Naive thymus-derived CD4-positive, alpha-beta T cell (primary cell): ENCODE measurements at regions not wholly inside any gene's neighbourhood (a gene's known extent, or its start where the extent isn't known, plus 50 kb on each side); places are given as distances from the start of the nearest gene placed in this dataset.
"Not testable (repeated sequence)": the region's sequence is repeated elsewhere in the genome, so short reads cannot be mapped to it uniquely, and the experiment has no call there.

Source experiments
- ATAC-seq: fragments of 150-1000 bp; cut with Tn5 transposase; 2 replicates; pipeline ENCODE4 v1.10.0; 2021; ENCODE audit warnings: mild to moderate bottlenecking, moderate library complexity
- CTCF ChIA-PET: fragments of 350-600 bp; sonication (Branson Sonifier 250); formaldehyde crosslinking; loops from one replicate; lab custom pipeline; 2021; ENCODE audit warnings: antibody characterized with exemption; lab: Charles Lee
- POLR2A ChIA-PET: fragments of 350-600 bp; sonication (Branson Sonifier 250); formaldehyde crosslinking; loops from one replicate; lab custom pipeline; 2021; ENCODE audit warnings: antibody characterized with exemption, inconsistent platforms; lab: Charles Lee
- DNase-seq, 9 donors: peaks; one replicate each; pipeline versions ENCODE4 v3.0.0 to v3.0.0-alpha.2; 2020 to 2022; ENCODE audit warnings: mixed read lengths in 1 of 9
- H3K27ac ChIP-seq: one replicate; pipeline ENCODE4 v1.7.0; 2013; ENCODE audit warnings: mild to moderate bottlenecking, low read depth, low read length, moderate library complexity
- H3K27me3 ChIP-seq, 2 donors: one replicate each; pipeline ENCODE4 v1.7.0; 2013; ENCODE audit warnings: low read length in 2 of 2, mild to moderate bottlenecking in 2 of 2, moderate library complexity in 2 of 2; ENCODE audit not compliant: control insufficient read depth in 2 of 2, insufficient read depth in 2 of 2
- H3K36me3 ChIP-seq, 3 experiments: 1 replicate in 2 of 3; 2 replicates in 1 of 3; pipeline ENCODE4 v1.7.0; 2013; ENCODE audit warnings: low read length in 3 of 3, mild to moderate bottlenecking in 3 of 3, moderate library complexity in 1 of 3; ENCODE audit not compliant: insufficient read depth in 3 of 3, control insufficient read depth in 2 of 3
- H3K4me1 ChIP-seq, 2 donors: one replicate each; pipeline ENCODE4 v1.7.0; 2013; ENCODE audit warnings: low read length in 2 of 2, mild to moderate bottlenecking in 2 of 2, moderate library complexity in 1 of 2; ENCODE audit not compliant: control insufficient read depth in 2 of 2, insufficient read depth in 2 of 2
- H3K4me3 ChIP-seq: 2 replicates; pipeline ENCODE4 v1.7.0; 2013; ENCODE audit warnings: mild to moderate bottlenecking, low read length
- H3K9me3 ChIP-seq, 3 experiments: 1 replicate in 2 of 3; 2 replicates in 1 of 3; pipeline ENCODE4 v1.7.0; 2013; ENCODE audit warnings: low read length in 3 of 3; ENCODE audit not compliant: control insufficient read depth in 2 of 3
- H3K27ac Mint-ChIP-seq, 9 donors: one replicate each; pipeline ENCODE4 v1.8.0; 2020 to 2022; ENCODE audit warnings: mixed read lengths in 9 of 9, mild to moderate bottlenecking in 8 of 9, moderate library complexity in 5 of 9, inconsistent platforms in 2 of 9
- H3K27me3 Mint-ChIP-seq, 5 donors: one replicate each; pipeline ENCODE4 v1.8.0; 2021 to 2022; ENCODE audit warnings: mixed read lengths in 5 of 5, mild to moderate bottlenecking in 1 of 5
- H3K36me3 Mint-ChIP-seq, 5 donors: one replicate each; pipeline ENCODE4 v1.8.0; 2020 to 2022; ENCODE audit warnings: mixed read lengths in 5 of 5, mild to moderate bottlenecking in 3 of 5, inconsistent platforms in 1 of 5
- H3K4me1 Mint-ChIP-seq, 7 donors: one replicate each; pipeline ENCODE4 v1.8.0; 2020 to 2022; ENCODE audit warnings: mixed read lengths in 7 of 7, mild to moderate bottlenecking in 3 of 7, inconsistent platforms in 1 of 7
- H3K4me3 Mint-ChIP-seq, 10 donors: one replicate each; pipeline ENCODE4 v1.8.0; 2020 to 2022; ENCODE audit warnings: mild to moderate bottlenecking in 10 of 10, mixed read lengths in 10 of 10, moderate library complexity in 6 of 10, inconsistent platforms in 2 of 10
- H3K9me3 Mint-ChIP-seq, 11 donors: one replicate each; pipeline ENCODE4 v1.8.0; 2020 to 2022; ENCODE audit warnings: mixed read lengths in 11 of 11, mild to moderate bottlenecking in 4 of 11, inconsistent platforms in 1 of 11, moderate library complexity in 1 of 11
- intact Hi-C, 2 donors: fragments of 100-400 bp; cut with micrococcal nuclease; formaldehyde crosslinking; loops; one replicate each; pipeline ENCODE4 v1.15.1; 2023

DNA sequence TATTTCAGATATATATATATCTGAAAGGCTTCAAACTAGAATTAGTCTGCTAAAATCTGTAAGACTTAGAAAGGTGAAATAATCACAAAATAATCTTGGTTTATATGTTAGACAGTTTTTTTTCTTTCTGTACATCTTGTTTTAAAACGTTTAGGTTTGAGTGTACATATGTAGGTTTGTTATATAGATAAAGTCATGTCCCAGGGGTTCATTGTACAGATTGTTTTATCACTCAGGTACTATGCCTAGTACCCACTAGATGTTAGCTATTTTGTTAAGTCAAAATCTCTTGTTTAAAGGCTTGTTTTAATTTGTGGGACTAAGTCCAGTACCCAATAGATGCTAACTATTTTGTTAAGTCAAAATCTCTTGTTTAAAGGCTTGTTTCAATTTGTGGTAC is 1339.0 kb upstream of the CITED2 start:
- H3K27ac Mint-ChIP-seq, result no peak overlapping the region
- Histone ChIP-seq H3K9me3 (no peaks in the 10 kb centered on the region), H3K4me1 (no peaks in the 10 kb centered on the region), H3K27ac (no peak overlapping the region), H3K27me3 (no peaks in the 10 kb centered on the region), H3K4me3 (no peak overlapping the region), H3K36me3 (no peaks in the 10 kb centered on the region)
- H3K4me1 Mint-ChIP-seq, result peaks cover 0 to 2% (median 0%) of the 10 kb centered on the region in 7 donors
- ChIA-PET CTCF (no interaction called here), POLR2A (no interaction called here)
- ATAC-seq (no peak), DNase-seq (no peak)
- H3K27me3 Mint-ChIP-seq, result peaks cover 0 to 5% (median 0%) of the 10 kb centered on the region in 5 donors
- H3K9me3 Mint-ChIP-seq, result peaks cover 0 to 21% (median 6%) of the 10 kb centered on the region in 11 donors
- no peak overlapping the region for H3K4me3 Mint-ChIP-seq
- H3K36me3 Mint-ChIP-seq, result peaks cover 0 to 5% (median 0%) of the 10 kb centered on the region in 5 donors
- intact Hi-C loops, result no loop called here

DNA sequence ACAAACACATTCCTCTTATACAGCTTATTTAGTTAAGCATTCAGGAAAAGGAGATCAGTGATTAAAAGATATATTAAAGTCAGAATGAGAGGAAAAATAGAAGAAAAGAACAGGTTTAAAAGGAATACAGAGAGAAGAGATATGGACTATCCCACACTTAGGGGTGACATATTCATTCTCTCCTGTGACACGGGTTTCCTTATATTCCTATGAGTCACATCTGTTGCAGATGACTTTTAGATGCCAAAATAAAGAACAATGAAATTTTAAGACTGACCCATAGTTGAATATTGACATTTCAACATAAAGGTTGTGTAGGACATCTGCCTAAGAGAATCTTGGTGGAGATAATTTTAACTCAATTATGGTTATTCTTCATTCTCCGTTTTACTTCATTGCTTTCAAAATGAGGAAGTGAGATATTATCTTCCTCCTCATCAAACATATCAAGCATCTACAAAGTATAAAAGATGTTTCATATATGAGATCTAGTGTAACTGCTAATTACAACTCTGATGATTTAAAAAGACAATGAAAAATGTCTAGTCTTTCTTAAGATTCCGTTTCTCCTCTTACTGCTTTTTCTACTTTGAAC is 1336.7 kb upstream of the CITED2 start:
- Histone ChIP-seq H3K4me3 (no peak overlapping the region), H3K27me3 (no peaks in the 10 kb centered on the region), H3K27ac (no peak overlapping the region), H3K36me3 (no peaks in the 10 kb centered on the region), H3K4me1 (no peaks in the 10 kb centered on the region), H3K9me3 (no peaks in the 10 kb centered on the region)
- Mint-ChIP-seq H3K4me3 (no peak overlapping the region), H3K9me3 (peaks cover 0 to 7% (median 0%) of the 10 kb centered on the region in 11 donors), H3K36me3 (no peaks in the 10 kb centered on the region), H3K27me3 (peaks cover 0 to 5% (median 0%) of the 10 kb centered on the region in 5 donors), H3K4me1 (peaks cover 0 to 2% (median 0%) of the 10 kb centered on the region in 7 donors), H3K27ac (no peak overlapping the region)
- DNase-seq (no peak), ATAC-seq (no peak)
- ChIA-PET CTCF (no interaction called here), POLR2A (no interaction called here)
- intact Hi-C loops, result no loop called here

- DNase-seq (no peak), ATAC-seq (no peak)
- no peak overlapping the region for H3K4me3 ChIP-seq
- CTCF ChIA-PET, result interaction anchor here (0.6 kb wide), 1 partner anchor 297 kb away, joined by 3 read pairs; no protein-coding TSS in a partner anchor
- Mint-ChIP-seq H3K9me3 (peaks cover 0 to 3% (median 0%) of the 10 kb centered on the region in 11 donors), H3K27ac (no peak overlapping the region), H3K27me3 (peaks cover 0 to 6% (median 0%) of the 10 kb centered on the region in 5 donors), H3K4me1 (peaks cover 0 to 2% (median 0%) of the 10 kb centered on the region in 7 donors), H3K4me3 (no peak overlapping the region), H3K36me3 (no peaks in the 10 kb centered on the region)
- H3K27me3 ChIP-seq, result no peaks in the 10 kb centered on the region
- POLR2A ChIA-PET, result no interaction called here
- no peaks in the 10 kb centered on the region for H3K36me3 ChIP-seq
- intact Hi-C loops, result no loop called here
- H3K4me1 ChIP-seq, result no peaks in the 10 kb centered on the region
- H3K27ac ChIP-seq, result no peak overlapping the region
- H3K9me3 ChIP-seq, result no peaks in the 10 kb centered on the region
Observed at GRCh38 chr6:140708441-140708840, 1334.0 kb upstream of the CITED2 start.

- H3K36me3 ChIP-seq, H3K4me3 ChIP-seq, CTCF ChIA-PET, POLR2A ChIA-PET, H3K9me3 ChIP-seq, H3K27ac ChIP-seq, H3K4me1 ChIP-seq, H3K9me3 Mint-ChIP-seq, H3K36me3 Mint-ChIP-seq, intact Hi-C loops, H3K4me3 Mint-ChIP-seq, H3K27ac Mint-ChIP-seq, H3K4me1 Mint-ChIP-seq, DNase-seq, ATAC-seq, H3K27me3 ChIP-seq: not testable (repeated sequence)
- peaks cover 0 to 21% (median 0%) of the 10 kb centered on the region in 5 donors for H3K27me3 Mint-ChIP-seq
Observed at GRCh38 chr6:140704008-140704407, 1329.6 kb upstream of the CITED2 start.

- Histone ChIP-seq H3K4me1 (no peaks in the 10 kb centered on the region), H3K36me3 (no peaks in the 10 kb centered on the region), H3K27ac (no peak overlapping the region), H3K4me3 (no peak overlapping the region), H3K9me3 (no peaks in the 10 kb centered on the region), H3K27me3 (no peaks in the 10 kb centered on the region)
- Mint-ChIP-seq H3K4me3 (no peak overlapping the region), H3K27ac (no peak overlapping the region), H3K9me3 (peaks cover 0 to 4% (median 0%) of the 10 kb centered on the region in 11 donors), H3K36me3 (no peaks in the 10 kb centered on the region), H3K4me1 (no peaks in the 10 kb centered on the region), H3K27me3 (peaks cover 0 to 8% (median 0%) of the 10 kb centered on the region in 5 donors)
- DNase-seq (no peak), ATAC-seq (no peak)
- POLR2A ChIA-PET, result no interaction called here
- CTCF ChIA-PET, result no interaction called here
- intact Hi-C loops, result no loop called here
Observed at GRCh38 chr6:140697585-140697984, 1323.1 kb upstream of the CITED2 start.

DNA sequence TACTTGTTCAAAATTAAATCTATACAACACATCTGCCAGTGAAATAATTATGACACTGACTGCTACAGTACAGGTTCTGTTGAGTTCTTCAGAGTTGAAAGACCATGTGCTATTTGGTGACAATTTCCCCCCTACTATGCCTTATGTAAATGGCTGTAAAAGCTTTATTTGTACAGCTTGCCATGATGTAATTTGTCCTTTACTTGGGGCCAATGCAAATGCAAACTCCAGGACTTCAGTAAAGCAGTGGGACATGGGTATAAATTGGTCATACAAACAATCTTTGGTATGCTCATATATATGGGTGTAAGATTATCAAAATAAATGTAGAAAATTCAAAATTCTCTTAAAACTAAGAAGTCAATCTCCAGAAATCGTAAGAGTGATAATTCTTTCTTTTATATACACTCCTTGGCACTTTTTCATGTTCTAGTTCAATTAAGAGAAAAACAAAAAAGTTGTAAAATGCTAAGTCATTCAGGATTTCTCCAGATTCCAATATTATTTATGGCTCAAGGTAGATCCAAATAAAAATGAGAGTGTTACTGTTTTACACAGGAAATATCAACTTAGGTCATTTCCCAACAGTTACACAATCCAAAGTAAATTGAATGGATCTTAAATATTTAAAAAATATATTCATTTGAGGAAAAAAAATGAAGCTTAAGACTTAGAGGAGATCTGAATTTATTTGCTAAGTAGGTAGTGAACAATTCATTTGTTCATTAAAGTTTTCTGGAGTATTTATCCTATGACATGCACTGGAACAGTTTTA is 1310.5 kb upstream of the CITED2 start:
- H3K4me1 Mint-ChIP-seq, result no peaks in the 10 kb centered on the region
- no peaks in the 10 kb centered on the region for H3K4me1 ChIP-seq
- no peaks in the 10 kb centered on the region for H3K27me3 ChIP-seq
- no peaks in the 10 kb centered on the region for H3K36me3 ChIP-seq
- H3K9me3 ChIP-seq, result no peaks in the 10 kb centered on the region
- no peaks in the 10 kb centered on the region for H3K36me3 Mint-ChIP-seq
- H3K27ac Mint-ChIP-seq, result no peak overlapping the region
- no peak overlapping the region for H3K4me3 ChIP-seq
- intact Hi-C loops, result no loop called here
- ChIA-PET POLR2A (no interaction called here), CTCF (no interaction called here)
- ATAC-seq, result no peak
- no peaks in the 10 kb centered on the region for H3K27me3 Mint-ChIP-seq
- no peak overlapping the region for H3K27ac ChIP-seq
- H3K4me3 Mint-ChIP-seq, result no peak overlapping the region
- DNase-seq, result no peak
- peaks cover 0 to 5% (median 0%) of the 10 kb centered on the region in 11 donors for H3K9me3 Mint-ChIP-seq
